Heart right ventricle (tissue), 16 donors: ENCODE measurements at regions not wholly inside any gene's neighbourhood (a gene's known extent, or its start where the extent isn't known, plus 50 kb on each side); places are given as distances from the start of the nearest gene placed in this dataset.
"Not testable (repeated sequence)": the region's sequence is repeated elsewhere in the genome, so short reads cannot be mapped to it uniquely, and the experiment has no call there.

ENCODE experiments used
- ATAC-seq, 8 donors: fragments of 200-7000 bp; cut with Tn5 transposase; one replicate each; pipeline ENCODE4 v1.9.1; 2020; ENCODE audit warnings: mild to moderate bottlenecking in 8 of 8, moderate library complexity in 8 of 8, moderate number of reproducible peaks in 1 of 8
- DNase-seq, 2 donors: peaks; one replicate each; pipeline ENCODE4 v3.0.0-alpha.2; 2020
- H3K27ac ChIP-seq, 10 donors: fragments of 200-600 bp; sonication (generic) in 2 of 10; one replicate each; pipeline versions ENCODE4 v1.5.0 to v1.8.0; 2020 to 2022; ENCODE audit warnings: mild to moderate bottlenecking in 3 of 10
- H3K27me3 ChIP-seq, 7 donors: fragments of 200-600 bp; one replicate each; pipeline ENCODE4 v1.8.0; 2021 to 2022; ENCODE audit warnings: mild to moderate bottlenecking in 2 of 7
- H3K36me3 ChIP-seq, 9 donors: fragments of 200-600 bp; sonication (generic) in 1 of 9; one replicate each; pipeline versions ENCODE4 v1.5.0 to v1.8.0; 2020 to 2022; ENCODE audit warnings: mild to moderate bottlenecking in 2 of 9
- H3K4me1 ChIP-seq, 9 donors: fragments of 200-600 bp; sonication (generic) in 1 of 9; one replicate each; pipeline versions ENCODE4 v1.5.0 to v1.8.0; 2020 to 2022; ENCODE audit warnings: mild to moderate bottlenecking in 4 of 9
- H3K4me3 ChIP-seq, 10 donors: fragments of 200-600 bp; sonication (generic) in 2 of 10; one replicate each; pipeline versions ENCODE4 v1.5.0 to v1.8.0; 2020 to 2022; ENCODE audit warnings: mild to moderate bottlenecking in 7 of 10, moderate library complexity in 2 of 10
- H3K9me3 ChIP-seq, 11 donors: fragments of 200-600 bp in 10 of 11; sonication (generic) in 2 of 11; one replicate each; pipeline versions ENCODE4 v1.5.0 to v1.8.0; 2013 to 2022; ENCODE audit warnings: mild to moderate bottlenecking in 2 of 11, control low read depth in 1 of 11, moderate library complexity in 1 of 11
- WGBS, 2 donors: extraction: QIAGEN DNeasy Blood & Tissue Kit; methylation state at CpG; one replicate each; pipeline ENCODE4 v1.1.7; 2013; ENCODE audit warnings: inconsistent platforms in 1 of 2; 5-methylcytosine and 5-hydroxymethylcytosine counted together
- intact Hi-C, 10 donors: fragments of 100-400 bp; cut with DNase I; formaldehyde crosslinking; loops; one replicate each; pipeline versions ENCODE4 v1.11.1 to v1.14.2; 2022
- donor health status: Arrhythmogenic right ventricular cardiomyopathy.
- donor health status: ischemic (EF 13 %, LVEDD 7.1; RV severe dilation, severe dysfunction).
- donor health status: healthy with polysubstance abuse.
- donor health status: DM: no; HTN: yes; CAD: no.
- donor health status: DM: no; HTN: no; CAD: no.
- donor health status: ischemic (EF 25% LVEDD 6.9; RV normal size, moderate dysfunction).
- donor health status: ischemic (EF 25% LVEDD 5.7; RV mildly dilated, moderate dysfunction).
- donor health status: healthy.
- donor health status: DM: yes; HTN: yes; CAD: no.
- donor health status: Ischemic cardiomyopathy.
- donor health status: ischemic (EF 35%, LVEDD 5.7; RV mildly dilated, moderate dysfunction).
- donor health status: nonischemic (EF 11% LVEDD 7.7; RV severe dilation, severe dysfunction).
- donor health status: DM: yes; HTN: yes; CAD: no.
- donor health status: PGD.
- donor health status: ischemic (EF 29% LVEDD 5.4; RV normal size, mild dysfunction).
- donor health status: nonischemic (EF 23%, LVEDD 6.1; RV moderate dilation, normal function).

DNA sequence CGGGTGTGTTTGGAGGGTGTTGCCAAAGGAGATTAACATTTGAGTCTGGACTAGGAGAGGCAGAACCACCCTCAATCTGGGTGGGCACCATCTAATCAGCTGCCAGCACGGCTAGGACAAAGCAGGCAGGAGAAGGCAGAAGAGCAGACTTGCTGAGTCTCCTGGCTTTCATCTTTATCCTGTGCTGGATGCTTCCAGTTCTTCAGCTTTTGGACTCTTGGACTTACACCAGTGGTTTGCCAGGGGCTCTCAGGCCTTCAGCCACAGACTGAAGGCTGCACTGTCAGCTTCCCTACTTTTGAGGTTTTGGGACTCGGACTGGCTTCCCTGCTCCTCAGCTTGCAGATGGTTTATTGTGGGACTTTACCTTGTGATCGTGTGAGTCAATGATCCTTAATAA, 70.4 kb upstream of the AGAP9 start:
- H3K27me3 ChIP-seq, H3K4me3 ChIP-seq, intact Hi-C loops, ATAC-seq, H3K4me1 ChIP-seq, DNase-seq, H3K9me3 ChIP-seq, H3K36me3 ChIP-seq, H3K27ac ChIP-seq: not testable (repeated sequence)
- WGBS, 2 donors = 88 to 90% methylated on average over 2 of the region's 4 CpGs

DNA sequence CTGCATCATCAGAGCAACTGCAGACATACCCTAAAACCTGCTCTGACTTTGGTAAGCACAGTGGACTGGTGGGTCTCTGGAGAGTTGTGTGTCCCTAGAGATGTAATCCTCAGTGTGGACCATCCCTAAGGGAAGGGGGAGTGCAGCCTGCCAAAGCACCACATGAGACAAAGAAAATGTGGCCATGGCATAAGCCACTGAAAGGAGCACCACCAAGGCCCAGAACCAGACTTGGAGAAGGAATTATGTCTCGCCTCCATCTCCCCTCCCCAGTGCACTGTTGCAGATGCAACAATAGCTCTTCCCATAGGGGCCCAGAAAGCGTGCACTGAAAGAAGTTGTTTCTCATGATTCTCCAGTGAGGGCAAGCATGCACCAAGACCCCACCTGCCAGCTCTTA, 69.7 kb upstream of the AGAP9 start:
- WGBS, 2 donors = 94 to 100% methylated on average over 2 of the region's 2 CpGs
- ATAC-seq, DNase-seq, H3K9me3 ChIP-seq, H3K4me1 ChIP-seq, H3K27ac ChIP-seq, H3K36me3 ChIP-seq, H3K27me3 ChIP-seq, intact Hi-C loops, H3K4me3 ChIP-seq: not testable (repeated sequence)

DNA sequence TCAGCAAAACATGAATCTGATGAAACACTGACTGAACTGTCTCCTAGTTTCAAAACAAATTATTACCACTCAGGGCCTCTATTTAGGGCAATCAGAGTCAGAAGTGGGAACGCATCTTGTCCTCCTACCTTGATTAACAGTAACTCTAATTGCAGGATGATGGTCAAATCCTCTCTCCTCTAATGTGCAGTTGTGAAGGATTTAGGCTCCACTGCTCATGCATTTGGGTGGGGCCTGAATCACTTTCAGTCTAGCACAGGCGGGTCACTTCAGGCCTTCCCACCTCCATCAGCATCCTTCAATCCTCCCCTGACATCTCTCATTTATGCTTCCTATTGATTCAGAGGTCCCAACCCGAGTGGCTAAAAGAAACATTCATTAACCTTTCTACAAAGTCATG, 67.5 kb upstream of the AGAP9 start:
- WGBS, 2 donors = 72 to 83% methylated on average over 3 of the region's 3 CpGs
- H3K4me1 ChIP-seq, H3K9me3 ChIP-seq, H3K27me3 ChIP-seq, H3K36me3 ChIP-seq, H3K4me3 ChIP-seq, intact Hi-C loops, H3K27ac ChIP-seq, DNase-seq, ATAC-seq: not testable (repeated sequence)

DNA sequence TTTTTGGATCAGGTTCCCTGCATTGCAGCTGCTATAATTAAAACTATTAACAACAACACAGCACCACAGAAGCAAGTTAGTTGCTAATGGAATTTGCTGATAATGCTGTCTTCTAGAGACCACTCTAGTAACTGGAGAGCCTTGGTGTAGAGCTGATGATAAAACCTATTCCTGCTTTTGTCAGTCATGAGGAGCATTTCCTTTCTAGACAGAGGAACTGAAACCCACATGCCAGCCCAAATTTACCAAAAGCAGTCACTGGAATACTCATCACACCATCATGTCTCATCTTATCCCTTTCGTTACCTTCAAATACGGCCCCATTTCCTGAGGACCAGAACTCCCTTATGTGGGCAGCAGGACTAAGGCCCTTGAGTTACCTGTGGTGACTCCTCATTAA, 67.1 kb upstream of the AGAP9 start:
- H3K9me3 ChIP-seq, H3K36me3 ChIP-seq, H3K27me3 ChIP-seq, H3K4me1 ChIP-seq, intact Hi-C loops, DNase-seq, H3K4me3 ChIP-seq, H3K27ac ChIP-seq: not testable (repeated sequence)
- ATAC-seq = peak in 1 of 8 donors; percentile 26
- WGBS, 2 donors = no CpG with 5 or more reads among the region's 2 CpGs

DNA sequence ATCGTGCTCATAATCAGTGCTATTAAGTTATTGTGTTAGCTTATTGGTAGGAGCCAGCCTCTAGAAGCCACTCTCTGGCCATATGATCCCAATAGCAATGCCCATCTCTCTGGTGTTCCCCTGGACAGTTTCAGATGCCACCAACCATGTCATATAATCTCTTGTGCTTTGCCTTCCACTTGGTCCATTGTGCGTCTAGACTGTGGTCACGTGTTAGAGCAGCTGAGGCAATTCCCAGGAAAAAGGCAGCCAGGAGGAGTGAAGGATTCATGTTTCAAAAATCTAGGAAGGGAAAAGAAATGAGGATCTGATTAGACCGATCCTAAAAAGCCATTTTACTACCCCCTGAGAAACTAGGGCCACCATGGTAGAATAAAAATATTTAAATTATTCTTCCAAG, 58.6 kb upstream of the AGAP9 start:
- H3K27ac ChIP-seq, ATAC-seq, H3K9me3 ChIP-seq, H3K36me3 ChIP-seq, H3K4me3 ChIP-seq, intact Hi-C loops, DNase-seq, H3K27me3 ChIP-seq, H3K4me1 ChIP-seq: not testable (repeated sequence)
- 83 to 89% methylated on average over 3 of the region's 4 CpGs for WGBS, 2 donors

DNA sequence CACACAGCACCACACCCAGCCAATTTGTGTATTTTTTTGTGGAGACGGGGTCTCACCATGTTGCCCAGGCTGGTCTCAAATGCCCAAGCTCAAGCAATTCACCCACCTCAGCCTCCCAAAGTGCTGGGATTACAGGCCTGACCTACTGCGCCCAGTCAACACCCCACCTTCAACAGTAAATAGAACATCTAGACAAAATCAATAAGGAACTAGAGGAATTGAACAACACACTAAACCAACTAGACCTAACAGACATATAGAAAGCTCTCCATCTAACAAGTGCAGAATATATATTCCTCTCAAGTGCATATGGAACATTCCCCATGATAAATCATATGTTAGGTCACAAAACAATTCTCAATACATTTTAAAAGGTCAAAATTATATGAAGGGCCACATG, 56.6 kb upstream of the AGAP9 start:
- 88% methylated on average over 1 of the region's 2 CpGs; no CpG with 5 or more reads in 1 of the 2 donors for WGBS, 2 donors
- H3K9me3 ChIP-seq, H3K27me3 ChIP-seq, H3K36me3 ChIP-seq, H3K27ac ChIP-seq, DNase-seq, H3K4me1 ChIP-seq, ATAC-seq, intact Hi-C loops, H3K4me3 ChIP-seq: not testable (repeated sequence)

DNA sequence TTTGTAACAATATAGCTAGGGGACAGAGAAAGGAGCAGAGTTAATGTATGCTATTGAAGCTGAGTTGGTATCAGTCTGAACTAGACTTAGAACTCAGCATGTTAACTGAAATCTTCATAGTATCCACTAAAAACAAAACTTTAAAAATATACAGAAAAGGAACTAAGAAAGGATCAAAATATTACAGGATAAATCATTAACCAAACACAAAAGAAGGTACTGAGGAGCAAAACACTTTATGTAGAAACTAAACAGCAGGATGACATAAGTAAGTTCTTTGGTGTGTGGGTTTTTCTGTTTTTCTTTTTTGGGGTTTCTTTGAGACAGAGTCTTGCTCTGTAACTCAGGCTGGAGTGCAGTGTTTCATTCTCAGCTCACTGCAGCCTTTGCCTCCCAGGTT, 55.1 kb upstream of the AGAP9 start:
- H3K9me3 ChIP-seq, intact Hi-C loops, H3K27ac ChIP-seq, DNase-seq, H3K27me3 ChIP-seq, ATAC-seq, H3K4me3 ChIP-seq, H3K36me3 ChIP-seq, H3K4me1 ChIP-seq: not testable (repeated sequence)
